GM21360 (cell line): ENCODE measurements at regions not wholly inside any gene's neighbourhood (a gene's known extent, or its start where the extent isn't known, plus 50 kb on each side); places are given as distances from the start of the nearest gene placed in this dataset.
"Not testable (repeated sequence)": the region's sequence is repeated elsewhere in the genome, so short reads cannot be mapped to it uniquely, and the experiment has no call there.

Source experiments
- ATAC-seq: cut with Tn5 transposase; IDR thresholded peaks from one replicate; pipeline ENCODE4 v1.9.1; 2021; ENCODE audit warnings: mild to moderate bottlenecking, moderate library complexity; ENCODE audit not compliant: unreplicated experiment

DNA sequence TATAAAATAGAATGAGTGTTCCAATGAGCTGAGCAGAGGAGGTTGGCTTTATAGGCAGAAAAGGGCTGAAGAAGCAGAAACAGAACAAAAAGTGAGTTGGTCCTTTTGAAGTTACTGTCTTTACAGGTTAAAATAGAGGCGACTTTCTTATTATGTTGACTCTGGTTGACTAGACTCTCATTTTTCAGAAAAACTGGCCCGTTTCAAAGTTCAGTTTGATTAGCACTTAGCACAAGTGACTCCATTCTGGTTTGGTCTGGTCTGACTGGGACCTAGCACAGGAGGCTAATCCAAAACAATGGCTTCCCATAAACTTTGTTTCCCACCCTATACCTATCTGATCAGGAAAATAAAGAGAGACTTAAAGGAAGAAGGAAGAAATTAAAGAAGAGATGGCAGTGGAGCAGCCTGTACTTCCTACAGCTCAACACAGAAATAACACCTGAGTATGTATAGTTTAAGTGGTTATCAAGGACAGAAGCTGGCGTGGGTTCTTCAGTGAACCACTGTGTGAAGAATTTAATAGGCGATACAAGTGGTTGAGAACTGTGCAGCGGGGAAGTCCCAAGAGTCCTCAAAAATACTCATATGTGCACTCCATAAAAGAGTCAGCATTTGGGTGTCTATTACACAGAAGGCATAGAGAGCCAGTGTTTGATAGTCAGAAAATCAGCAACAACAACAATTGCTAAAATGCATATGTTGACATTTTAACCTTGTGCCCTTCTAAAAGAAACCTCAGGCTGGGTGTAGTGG, 554.8 kb upstream of the HTR2C start:
- no peak for ATAC-seq

DNA sequence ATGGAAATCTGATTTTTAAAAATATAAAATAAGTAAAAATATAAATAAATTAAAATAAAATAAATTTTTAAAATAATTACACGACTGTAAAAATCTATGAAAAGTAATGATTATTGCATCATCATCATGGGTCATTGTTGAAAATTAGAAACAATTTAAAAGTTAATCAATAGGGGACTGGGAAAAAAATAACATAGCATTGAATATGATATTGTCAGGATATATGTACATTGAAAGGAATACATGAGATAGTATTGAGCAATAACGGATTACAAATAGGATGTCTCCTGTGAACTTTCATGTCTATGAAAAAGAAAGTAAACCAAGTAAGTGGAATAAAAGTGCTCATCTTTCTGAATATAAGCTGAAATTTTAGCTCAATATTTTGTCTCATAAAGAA, 566.8 kb upstream of the HTR2C start:
- no peak for ATAC-seq

DNA sequence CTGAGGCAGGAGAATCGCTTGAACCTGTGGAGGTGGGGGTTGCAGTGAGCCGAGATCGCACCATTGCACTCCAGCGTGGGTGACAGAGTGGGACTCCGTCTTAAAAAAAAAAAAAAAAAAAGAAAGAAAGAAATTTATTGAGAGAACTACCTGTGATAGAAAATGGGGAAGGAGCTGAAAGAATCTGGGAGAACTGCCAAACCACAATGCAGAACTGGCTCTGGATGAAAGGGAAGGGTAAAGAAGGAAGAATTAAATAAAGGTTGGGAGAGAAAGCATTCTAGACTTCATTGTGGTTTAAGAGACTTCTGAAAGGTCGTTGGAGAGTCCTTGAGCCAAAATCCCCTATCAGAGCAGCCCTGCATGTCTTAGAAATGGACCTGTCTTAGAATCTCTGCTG, 567.9 kb upstream of the HTR2C start:
- no peak for ATAC-seq

DNA sequence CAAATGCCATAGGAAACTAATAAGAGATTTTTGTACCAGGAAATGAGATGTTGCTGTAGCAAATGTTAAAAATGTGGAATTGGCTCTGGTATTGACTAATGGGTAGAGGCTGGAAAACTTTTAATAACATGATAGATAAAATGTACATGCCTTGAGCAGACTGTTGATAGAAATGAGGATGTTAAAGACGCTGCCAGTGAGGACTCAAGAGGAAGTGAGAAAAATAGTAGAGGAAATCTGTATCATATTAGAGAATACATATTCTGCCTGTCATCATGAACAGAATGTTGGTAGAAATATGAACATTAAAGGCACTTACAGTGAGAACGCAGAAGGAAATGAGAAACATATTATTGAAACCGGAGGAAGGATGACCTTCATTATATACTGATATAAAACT, 577.2 kb upstream of the HTR2C start:
- no peak for ATAC-seq

DNA sequence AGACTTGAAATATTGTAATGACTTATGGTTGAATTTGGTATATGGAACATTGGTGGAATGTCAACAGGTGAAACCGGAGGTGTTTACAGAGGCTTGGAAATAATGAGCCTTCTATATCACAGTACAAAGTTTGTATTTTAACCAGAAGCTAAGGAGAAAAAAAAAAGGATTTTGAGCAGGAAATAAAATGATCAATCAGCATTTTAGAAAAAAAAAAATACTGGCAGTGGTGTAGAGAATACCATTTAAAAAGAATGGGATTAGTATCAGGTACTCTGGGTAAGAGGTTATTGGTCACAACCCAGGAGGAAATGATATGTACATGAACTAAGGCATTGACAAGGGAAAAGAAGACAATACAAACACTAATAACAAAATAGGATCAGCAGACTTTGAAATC, 587.1 kb upstream of the HTR2C start:
- no peak for ATAC-seq

DNA sequence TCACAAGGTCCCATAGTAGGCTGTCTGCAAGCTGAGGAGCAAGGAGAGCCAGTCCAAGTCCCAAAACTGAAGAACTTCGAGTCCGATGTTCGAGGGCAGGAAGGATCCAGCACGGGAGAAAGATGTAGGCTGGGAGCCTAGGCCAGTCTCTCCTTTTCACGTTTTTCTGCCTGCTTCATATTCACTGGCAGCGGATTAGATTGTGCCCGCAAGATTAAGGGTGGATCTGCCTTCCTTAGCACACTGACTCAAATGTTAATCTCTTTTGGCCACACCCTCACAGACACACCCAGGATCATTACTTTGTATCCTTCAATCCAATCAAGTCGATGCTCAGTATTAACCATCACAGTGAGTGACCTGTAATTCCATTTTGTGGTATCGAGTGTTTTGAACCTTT, 592.2 kb upstream of the HTR2C start:
- ATAC-seq, result not testable (repeated sequence)

DNA sequence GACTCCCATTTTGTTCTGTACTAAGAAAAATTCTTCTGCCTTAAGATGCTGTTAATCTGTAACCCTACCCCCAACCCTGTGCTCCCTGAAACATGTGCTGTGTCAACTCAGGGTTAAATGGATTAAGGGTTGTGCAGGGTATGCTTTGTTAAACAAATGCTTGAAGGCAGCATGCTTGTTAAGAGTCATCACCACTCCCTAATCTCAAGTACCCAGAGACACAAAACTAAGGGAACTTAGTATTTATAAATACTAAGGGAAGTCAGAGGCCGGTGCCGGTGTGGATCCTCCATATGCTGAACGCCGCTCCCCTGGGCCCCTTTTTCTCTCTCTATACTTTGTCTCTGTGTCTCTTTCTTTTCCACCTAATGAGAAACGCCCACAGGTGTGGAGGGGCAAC, 593.2 kb upstream of the HTR2C start:
- not testable (repeated sequence) for ATAC-seq

DNA sequence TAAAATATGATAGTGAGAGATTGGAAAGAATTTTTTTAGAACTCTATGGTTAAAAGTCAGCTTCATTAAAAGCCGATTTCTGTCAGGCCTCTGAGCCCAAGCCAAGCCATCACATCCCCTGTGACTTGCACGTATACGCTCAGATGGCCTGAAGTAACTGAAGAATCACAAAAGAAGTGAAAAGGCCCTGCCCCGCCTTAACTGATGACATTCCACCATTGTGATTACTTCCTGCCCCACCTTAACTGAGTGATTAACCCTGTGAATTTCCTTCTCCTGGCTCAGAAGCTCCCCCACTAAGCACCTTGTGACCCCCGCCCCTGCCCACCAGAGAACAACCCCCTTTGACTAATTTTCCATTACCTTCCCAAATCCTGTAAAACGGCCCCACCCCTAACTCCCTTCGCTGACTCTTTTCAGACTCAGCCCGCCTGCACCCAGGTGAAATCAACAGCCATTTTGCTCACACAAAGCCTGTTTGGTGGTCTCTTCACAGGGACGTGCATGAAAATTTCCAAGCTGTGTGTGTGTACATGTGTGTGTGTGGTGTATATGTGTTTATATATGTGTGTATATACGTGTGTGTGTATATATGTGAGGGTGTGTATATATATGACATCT, 595.5 kb upstream of the HTR2C start:
- not testable (repeated sequence) for ATAC-seq

DNA sequence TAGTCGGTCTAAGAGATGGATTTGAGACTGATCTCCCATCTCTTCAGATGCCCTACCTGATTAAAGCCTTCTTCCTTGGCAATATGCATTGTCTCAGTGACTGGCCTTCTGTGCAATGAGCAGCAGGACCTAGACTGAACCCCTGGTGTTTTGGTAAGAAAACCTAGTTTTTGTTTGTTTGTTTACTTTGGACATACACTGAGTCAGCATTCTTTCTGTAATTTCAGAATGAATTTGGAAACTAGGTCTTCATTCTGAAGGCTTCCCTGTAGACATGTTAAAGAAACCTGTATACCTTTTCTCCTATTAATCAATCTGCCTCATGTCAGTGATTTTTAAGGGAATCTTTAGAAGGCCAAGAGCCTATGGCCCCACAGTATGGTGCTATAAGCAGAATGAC, 597.5 kb upstream of the HTR2C start:
- ATAC-seq, result no peak

DNA sequence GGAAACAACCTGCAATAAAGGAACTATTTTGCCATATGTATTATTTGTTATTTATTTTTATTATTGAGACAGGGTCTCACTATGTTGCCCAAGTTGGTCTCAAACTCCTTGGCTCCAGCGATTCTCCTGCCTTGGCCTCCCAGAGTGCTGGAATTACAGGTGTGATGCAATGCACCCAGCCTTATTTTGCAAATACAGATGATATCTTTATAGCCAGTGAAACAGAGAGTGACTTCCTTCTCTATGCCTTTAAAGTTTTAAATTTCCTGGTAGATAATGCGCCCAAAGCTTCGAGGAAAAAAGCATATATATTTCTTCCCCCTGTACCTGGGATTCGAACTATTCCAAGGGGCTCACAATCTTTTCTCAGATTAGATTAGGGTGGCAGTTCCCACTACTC, 601.1 kb upstream of the HTR2C start:
- no peak for ATAC-seq

DNA sequence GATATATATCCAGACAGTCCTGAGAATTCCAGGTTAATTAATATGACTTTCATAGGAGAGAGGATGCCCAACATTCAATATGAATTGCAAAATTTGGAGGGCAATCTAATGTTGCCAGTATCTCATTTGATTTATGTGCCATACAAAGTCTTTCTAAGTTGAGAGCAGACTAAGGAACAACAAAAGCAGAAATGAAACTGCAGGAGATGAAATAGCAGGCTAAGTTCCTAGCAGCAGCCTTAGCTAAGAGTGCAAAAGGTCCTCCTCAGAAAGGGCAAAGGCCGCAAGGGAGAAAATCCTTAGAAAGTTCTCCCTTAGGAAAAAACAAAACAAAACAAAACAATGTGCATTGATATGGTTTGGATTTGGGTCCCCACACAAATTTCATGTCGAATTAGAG, 602.9 kb upstream of the HTR2C start:
- ATAC-seq, result no peak

DNA sequence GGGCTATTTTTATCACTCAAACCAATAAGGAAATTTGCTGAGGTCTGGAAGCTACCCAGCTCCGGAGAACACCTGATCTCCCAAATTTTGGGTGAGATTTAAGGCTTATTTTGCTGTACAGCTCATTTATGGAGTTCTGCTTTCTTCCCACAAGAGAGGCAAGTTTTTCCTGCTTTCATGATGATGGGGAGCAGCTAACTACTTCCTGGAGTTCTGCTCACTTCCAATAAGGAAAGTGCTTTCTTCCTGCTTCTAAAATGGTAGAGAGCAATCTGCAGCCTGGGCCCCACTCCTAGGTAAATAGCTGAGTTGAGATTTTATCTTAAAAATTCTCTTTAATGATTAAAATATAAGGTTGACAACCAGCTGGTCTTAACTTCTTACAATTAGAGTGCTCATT, 606.0 kb upstream of the HTR2C start:
- ATAC-seq, result no peak

DNA sequence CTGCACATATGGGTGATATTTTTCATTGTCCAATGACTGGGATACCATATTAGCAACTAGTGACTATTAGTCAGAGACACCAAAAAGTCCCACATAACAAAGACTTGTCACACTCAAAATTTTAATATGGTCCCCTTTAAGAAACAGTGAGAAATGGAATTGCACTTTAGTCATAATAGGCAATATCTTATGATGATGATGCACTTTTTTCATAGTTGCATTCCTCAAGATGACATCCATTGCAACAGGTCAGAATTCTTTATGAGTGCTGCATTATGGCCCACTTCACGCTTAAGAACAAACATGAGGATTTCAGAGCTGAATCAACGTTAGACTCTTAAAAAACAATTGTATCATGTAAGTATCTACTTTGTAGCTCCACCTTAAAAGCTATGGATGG, 608.4 kb upstream of the HTR2C start:
- ATAC-seq, result no peak

DNA sequence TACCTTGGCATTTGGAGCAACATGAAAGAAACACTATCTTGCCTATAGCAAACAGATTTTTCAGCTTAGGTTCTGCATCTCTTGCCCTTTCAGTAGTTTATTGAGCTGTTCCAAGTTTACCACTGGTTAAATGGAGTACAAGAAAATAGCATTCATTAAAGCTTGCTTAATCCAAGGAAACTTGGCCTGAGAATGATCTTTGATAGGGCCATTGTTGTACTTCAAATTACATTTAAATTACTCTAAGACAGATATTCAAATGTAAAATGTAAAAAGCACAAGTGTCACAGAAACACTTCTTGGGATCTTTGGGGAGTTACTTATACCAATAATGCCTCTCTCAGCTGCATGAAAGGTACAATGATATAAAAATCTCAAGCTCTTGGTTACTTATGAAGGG, 609.0 kb upstream of the HTR2C start:
- no peak for ATAC-seq

DNA sequence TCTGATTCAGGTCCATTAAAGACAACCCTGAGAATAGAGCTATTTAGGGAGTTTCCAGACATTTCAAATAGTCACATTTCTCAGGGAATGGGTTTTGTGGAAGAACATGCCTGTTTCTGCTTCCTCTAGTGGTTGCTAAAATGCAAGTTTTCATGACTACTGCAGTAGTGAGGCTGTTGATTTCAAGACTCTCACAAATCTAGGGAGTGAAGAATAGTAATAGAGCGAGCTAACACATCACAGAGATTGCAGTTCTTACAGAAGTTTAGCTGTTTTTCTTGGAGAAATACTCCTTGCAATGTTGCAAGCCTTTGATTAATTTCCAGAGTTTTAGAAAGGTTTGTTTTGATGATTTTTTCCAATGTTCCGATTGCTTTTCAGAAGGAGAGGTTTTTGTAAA, 610.2 kb upstream of the HTR2C start:
- no peak for ATAC-seq

DNA sequence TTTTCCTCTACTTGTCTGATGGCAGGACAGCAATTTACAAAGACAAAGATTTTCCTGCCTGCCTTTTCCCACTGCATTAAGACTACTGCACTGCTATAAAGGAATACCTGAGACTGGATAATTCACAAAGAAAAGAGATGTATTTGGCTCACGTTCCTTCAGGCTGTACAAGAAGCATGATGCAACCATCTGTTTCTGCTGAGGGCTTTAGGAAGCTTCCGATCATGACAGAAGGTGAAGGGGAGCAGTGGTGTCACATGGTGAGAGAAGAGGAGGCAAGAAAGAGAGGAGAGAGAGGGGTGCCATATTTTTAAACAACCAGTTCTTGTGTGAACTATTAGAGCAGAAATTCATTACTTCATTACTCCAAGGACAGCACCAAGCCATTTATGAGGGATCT, 617.1 kb upstream of the HTR2C start:
- no peak for ATAC-seq

DNA sequence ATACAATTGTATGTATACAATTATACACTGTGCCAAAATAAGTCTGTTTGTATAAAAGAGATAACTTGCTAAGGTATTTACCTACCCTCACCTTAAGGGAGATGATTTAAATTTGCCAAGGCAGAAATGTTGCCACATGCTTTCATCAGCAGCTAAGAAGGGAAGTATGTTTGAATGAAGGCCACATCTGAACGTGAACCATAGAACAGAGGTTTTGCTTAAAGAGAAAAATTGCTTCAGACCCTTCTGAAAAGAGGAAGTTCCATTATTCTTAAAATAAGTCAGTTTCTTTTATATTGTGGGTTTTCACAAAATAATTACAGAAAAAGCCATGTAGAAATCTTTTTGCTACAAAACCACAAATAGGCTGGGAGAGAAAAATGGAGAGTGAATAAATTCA, 621.5 kb upstream of the HTR2C start:
- no peak for ATAC-seq

DNA sequence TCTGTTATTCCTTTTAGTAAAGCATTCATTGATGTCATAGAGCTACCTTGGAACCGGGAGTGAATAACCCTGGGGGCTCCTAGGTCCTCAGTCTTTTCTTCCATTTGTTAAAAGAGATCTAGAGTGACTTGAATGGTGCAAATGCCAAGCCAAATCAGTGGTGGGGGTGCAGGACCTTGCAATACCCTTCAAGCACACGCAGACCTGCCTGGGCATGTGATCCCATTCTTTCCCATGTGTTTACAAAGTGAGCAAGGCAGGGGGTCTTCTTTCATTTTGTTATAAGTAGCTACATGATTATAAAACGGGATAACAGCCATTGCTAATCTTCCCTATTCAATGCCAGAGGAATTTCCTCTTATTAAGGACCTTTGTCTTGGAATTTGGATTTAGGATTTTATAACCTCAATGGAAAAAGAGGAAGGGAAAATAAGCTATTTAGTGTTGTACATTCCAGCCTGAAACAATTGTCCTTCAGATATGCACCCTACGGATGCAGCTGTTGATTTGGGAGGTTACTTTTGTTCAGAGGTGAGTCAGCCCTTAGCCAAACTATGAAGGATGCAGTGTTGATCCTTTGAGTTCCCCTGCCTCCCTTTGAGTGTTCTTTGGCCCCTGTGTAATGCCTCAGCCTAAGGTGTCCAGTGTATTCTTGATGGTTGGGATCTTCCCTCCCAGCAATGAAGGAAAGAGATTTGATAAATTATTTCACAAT, 623.8 kb upstream of the HTR2C start:
- no peak for ATAC-seq

DNA sequence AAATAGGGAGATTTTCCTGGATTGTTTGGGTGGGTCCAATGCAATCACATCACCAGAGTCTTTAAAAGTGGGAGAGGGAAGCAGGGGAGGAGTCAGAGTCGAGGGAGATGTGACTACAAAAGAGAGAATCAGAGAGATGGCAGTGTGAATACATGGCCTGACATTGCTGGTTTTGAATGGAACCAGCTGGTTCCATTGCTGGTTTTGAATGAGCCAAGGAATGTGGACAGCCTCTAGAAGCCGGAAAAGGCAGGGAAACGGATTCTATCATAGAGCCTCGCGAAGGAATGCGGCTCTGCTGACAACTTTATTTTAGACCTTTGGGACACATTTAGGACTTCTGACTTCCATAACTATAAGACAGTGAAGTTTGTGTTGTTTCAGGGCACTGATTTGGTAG, 627.0 kb upstream of the HTR2C start:
- ATAC-seq, result no peak

DNA sequence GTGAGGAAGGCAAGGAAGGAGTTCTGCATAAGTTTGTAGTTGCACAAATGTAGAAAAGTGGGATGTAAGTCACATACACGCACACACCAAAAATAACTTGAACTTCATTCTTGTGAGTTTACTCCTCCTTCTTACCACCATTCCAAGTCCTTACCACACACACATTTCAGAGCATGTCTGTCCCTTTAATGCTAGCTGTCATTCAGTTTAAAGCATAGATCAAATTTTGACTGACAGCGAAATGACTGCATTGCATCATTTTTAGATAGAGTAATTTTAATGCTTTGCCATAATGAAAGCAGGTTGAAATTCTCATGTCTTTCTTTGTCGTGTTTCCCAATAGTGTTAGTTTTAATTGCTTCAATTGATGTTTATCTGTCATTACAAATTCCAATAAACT, 629.6 kb upstream of the HTR2C start:
- ATAC-seq, result no peak

DNA sequence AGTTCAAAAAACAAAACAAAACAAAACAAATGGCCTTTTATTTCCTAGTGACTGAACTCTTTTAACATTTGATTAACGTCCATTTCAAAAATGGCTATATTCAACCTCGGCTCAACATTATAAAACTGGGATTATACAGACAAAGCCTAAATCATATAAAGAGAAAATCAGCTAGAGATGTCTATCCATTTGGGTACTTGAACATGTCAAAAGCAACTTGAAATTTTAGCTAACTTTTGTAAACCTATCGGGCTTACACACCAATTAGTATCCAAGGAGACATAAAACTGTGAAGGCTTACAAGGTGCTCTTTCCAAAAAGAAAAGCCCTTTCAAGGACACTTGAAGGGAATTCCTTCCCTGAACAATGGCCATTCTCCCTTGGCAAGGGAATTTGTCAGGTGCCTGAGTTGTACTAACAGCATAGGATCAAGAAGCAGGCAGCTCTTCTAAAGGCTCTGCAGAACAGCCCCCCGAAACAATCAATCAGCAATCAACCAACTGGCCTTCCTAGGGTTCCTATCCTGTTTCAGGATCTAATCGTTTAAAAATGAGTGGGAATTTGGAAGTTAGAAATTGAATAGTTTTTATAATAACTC, 633.7 kb upstream of the HTR2C start:
- ATAC-seq, result no peak

DNA sequence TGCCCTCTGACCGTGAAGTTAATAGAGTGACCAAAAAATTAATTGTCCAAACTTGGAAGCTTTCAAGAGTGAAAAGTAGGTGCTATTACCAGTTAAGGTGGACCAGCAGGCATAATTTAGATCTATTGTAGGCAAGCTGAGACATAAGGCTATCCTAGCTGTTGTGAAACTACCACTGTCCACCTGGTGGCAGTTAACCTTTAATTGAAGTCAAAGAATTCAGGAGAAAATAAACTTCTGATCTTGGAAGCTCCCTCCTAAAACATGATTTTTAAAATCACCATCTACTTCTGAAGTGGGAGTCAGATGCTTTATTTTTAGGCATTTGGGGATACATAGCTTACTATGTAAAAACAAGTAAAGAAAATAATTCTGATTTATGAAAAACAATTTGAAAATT, 636.3 kb upstream of the HTR2C start:
- no peak for ATAC-seq
